ENCODE measurements at regions not wholly inside any gene's neighbourhood (a gene's known extent, or its start where the extent isn't known, plus 50 kb on each side); places are given as distances from the start of the nearest gene placed in this dataset.

DNA sequence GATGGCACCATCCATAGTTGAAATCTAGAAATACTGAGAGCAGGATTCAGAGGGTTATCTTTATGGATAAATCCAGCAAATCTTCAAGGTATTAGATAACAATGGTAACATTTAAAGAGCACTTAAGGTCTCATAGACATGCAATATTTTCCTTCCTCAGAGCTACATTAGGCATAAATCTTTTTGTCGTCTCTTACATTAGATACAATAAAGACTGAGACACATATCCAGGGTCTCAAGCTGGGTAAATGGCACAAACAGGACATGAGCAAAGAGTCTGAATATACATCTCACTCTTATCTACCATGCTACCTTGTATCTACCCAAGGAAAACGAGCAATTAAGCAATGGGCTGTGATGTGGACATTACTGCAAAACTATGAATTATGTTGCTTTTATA, 927.3 kb upstream of the EPHA6 start:
- H3K27me3 ChIP-seq (ENCODE audit: insufficient read depth), result no peaks in the 10 kb centered on the region
- H3K4me3 Mint-ChIP-seq, result no peak overlapping the region
- H3K36me3 ChIP-seq (ENCODE audit: insufficient read depth), result no peaks in the 10 kb centered on the region
- H4K20me1 ChIP-seq (replicated peaks; ENCODE audit: insufficient read depth), result no peaks in the 10 kb centered on the region
- no peaks in the 10 kb centered on the region for H3K27me3 Mint-ChIP-seq (ENCODE audit: insufficient read depth, low read depth, poor library complexity)
- no peak overlapping the region for H2AFZ ChIP-seq
- no peak overlapping the region for H3K27ac ChIP-seq (ENCODE audit: low read depth)
- no peak overlapping the region for H3K27ac Mint-ChIP-seq
- H3F3A ChIP-seq (replicated peaks; ENCODE audit: low read depth), result no peaks in the 10 kb centered on the region
- no peak for TF ChIP-seq ZNF114 (CRISPR knock-in tag; IDR thresholded peaks at IDR 0.05)
- TF ChIP-seq, protein P1, sequence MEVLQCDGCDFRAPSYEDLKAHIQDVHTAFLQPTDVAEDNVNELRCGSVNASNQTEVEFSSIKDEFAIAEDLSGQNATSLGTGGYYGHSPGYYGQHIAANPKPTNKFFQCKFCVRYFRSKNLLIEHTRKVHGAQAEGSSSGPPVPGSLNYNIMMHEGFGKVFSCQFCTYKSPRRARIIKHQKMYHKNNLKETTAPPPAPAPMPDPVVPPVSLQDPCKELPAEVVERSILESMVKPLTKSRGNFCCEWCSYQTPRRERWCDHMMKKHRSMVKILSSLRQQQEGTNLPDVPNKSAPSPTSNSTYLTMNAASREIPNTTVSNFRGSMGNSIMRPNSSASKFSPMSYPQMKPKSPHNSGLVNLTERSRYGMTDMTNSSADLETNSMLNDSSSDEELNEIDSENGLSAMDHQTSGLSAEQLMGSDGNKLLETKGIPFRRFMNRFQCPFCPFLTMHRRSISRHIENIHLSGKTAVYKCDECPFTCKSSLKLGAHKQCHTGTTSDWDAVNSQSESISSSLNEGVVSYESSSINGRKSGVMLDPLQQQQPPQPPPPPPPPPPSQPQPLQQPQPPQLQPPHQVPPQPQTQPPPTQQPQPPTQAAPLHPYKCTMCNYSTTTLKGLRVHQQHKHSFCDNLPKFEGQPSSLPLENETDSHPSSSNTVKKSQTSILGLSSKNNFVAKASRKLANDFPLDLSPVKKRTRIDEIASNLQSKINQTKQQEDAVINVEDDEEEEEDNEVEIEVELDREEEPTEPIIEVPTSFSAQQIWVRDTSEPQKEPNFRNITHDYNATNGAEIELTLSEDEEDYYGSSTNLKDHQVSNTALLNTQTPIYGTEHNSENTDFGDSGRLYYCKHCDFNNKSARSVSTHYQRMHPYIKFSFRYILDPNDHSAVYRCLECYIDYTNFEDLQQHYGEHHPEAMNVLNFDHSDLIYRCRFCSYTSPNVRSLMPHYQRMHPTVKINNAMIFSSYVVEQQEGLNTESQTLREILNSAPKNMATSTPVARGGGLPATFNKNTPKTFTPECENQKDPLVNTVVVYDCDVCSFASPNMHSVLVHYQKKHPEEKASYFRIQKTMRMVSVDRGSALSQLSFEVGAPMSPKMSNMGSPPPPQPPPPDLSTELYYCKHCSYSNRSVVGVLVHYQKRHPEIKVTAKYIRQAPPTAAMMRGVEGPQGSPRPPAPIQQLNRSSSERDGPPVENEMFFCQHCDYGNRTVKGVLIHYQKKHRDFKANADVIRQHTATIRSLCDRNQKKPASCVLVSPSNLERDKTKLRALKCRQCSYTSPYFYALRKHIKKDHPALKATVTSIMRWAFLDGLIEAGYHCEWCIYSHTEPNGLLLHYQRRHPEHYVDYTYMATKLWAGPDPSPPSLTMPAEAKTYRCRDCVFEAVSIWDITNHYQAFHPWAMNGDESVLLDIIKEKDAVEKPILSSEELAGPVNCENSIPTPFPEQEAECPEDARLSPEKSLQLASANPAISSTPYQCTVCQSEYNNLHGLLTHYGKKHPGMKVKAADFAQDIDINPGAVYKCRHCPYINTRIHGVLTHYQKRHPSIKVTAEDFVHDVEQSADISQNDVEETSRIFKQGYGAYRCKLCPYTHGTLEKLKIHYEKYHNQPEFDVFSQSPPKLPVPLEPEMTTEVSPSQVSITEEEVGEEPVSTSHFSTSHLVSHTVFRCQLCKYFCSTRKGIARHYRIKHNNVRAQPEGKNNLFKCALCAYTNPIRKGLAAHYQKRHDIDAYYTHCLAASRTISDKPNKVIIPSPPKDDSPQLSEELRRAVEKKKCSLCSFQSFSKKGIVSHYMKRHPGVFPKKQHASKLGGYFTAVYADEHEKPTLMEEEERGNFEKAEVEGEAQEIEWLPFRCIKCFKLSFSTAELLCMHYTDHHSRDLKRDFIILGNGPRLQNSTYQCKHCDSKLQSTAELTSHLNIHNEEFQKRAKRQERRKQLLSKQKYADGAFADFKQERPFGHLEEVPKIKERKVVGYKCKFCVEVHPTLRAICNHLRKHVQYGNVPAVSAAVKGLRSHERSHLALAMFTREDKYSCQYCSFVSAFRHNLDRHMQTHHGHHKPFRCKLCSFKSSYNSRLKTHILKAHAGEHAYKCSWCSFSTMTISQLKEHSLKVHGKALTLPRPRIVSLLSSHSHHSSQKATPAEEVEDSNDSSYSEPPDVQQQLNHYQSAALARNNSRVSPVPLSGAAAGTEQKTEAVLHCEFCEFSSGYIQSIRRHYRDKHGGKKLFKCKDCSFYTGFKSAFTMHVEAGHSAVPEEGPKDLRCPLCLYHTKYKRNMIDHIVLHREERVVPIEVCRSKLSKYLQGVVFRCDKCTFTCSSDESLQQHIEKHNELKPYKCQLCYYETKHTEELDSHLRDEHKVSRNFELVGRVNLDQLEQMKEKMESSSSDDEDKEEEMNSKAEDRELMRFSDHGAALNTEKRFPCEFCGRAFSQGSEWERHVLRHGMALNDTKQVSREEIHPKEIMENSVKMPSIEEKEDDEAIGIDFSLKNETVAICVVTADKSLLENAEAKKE (CRISPR knock-in tag; IDR thresholded peaks at IDR 0.05), result no peak
- no peak for TF ChIP-seq STAT1 (IDR thresholded peaks at IDR 0.05; ENCODE audit: unreplicated experiment)
- no peak for TF ChIP-seq POLR2AphosphoS5 (IDR thresholded peaks at IDR 0.05; ENCODE audit: low read depth)
- TF ChIP-seq, protein P2, sequence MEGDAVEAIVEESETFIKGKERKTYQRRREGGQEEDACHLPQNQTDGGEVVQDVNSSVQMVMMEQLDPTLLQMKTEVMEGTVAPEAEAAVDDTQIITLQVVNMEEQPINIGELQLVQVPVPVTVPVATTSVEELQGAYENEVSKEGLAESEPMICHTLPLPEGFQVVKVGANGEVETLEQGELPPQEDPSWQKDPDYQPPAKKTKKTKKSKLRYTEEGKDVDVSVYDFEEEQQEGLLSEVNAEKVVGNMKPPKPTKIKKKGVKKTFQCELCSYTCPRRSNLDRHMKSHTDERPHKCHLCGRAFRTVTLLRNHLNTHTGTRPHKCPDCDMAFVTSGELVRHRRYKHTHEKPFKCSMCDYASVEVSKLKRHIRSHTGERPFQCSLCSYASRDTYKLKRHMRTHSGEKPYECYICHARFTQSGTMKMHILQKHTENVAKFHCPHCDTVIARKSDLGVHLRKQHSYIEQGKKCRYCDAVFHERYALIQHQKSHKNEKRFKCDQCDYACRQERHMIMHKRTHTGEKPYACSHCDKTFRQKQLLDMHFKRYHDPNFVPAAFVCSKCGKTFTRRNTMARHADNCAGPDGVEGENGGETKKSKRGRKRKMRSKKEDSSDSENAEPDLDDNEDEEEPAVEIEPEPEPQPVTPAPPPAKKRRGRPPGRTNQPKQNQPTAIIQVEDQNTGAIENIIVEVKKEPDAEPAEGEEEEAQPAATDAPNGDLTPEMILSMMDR (conservative IDR thresholded peaks at IDR 0.05; ENCODE audit: low read depth in 2 of 2), result no peak
- TF ChIP-seq, protein P3, sequence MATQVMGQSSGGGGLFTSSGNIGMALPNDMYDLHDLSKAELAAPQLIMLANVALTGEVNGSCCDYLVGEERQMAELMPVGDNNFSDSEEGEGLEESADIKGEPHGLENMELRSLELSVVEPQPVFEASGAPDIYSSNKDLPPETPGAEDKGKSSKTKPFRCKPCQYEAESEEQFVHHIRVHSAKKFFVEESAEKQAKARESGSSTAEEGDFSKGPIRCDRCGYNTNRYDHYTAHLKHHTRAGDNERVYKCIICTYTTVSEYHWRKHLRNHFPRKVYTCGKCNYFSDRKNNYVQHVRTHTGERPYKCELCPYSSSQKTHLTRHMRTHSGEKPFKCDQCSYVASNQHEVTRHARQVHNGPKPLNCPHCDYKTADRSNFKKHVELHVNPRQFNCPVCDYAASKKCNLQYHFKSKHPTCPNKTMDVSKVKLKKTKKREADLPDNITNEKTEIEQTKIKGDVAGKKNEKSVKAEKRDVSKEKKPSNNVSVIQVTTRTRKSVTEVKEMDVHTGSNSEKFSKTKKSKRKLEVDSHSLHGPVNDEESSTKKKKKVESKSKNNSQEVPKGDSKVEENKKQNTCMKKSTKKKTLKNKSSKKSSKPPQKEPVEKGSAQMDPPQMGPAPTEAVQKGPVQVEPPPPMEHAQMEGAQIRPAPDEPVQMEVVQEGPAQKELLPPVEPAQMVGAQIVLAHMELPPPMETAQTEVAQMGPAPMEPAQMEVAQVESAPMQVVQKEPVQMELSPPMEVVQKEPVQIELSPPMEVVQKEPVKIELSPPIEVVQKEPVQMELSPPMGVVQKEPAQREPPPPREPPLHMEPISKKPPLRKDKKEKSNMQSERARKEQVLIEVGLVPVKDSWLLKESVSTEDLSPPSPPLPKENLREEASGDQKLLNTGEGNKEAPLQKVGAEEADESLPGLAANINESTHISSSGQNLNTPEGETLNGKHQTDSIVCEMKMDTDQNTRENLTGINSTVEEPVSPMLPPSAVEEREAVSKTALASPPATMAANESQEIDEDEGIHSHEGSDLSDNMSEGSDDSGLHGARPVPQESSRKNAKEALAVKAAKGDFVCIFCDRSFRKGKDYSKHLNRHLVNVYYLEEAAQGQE (IDR thresholded peaks at IDR 0.05; ENCODE audit: unreplicated experiment), result no peak
- TF ChIP-seq JUNB (IDR thresholded peaks at IDR 0.05; ENCODE audit: unreplicated experiment), result no peak
- no peak for TF ChIP-seq EZH2phosphoT487 (IDR thresholded peaks at IDR 0.05; ENCODE audit: unreplicated experiment)
- TF ChIP-seq, protein P4, sequence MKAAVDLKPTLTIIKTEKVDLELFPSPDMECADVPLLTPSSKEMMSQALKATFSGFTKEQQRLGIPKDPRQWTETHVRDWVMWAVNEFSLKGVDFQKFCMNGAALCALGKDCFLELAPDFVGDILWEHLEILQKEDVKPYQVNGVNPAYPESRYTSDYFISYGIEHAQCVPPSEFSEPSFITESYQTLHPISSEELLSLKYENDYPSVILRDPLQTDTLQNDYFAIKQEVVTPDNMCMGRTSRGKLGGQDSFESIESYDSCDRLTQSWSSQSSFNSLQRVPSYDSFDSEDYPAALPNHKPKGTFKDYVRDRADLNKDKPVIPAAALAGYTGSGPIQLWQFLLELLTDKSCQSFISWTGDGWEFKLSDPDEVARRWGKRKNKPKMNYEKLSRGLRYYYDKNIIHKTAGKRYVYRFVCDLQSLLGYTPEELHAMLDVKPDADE (IDR thresholded peaks at IDR 0.05), result no peak
- no peak for TF ChIP-seq CREB1 (CRISPR knock-in tag; IDR thresholded peaks at IDR 0.05; ENCODE audit: low read depth)
- TF ChIP-seq NANOG (IDR thresholded peaks at IDR 0.05; ENCODE audit: borderline replicate concordance), result no peak
- no peak for TF ChIP-seq ZNF331 (CRISPR knock-in tag; IDR thresholded peaks at IDR 0.05; ENCODE audit: low read depth)
- no peak for TF ChIP-seq EZH2 (IDR thresholded peaks at IDR 0.05; ENCODE audit: low read depth, unreplicated experiment)
- peaks cover 12% of the 10 kb centered on the region; the same call in 2 of the 3 replicates for H3K4me1 Mint-ChIP-seq
- ATAC-seq, result no peak
- H3K4me1 ChIP-seq (ENCODE audit: insufficient read depth), result peaks cover 5% of the 10 kb centered on the region; the same call in 1 of the 2 replicates
- no peaks in the 10 kb centered on the region for H3K79me2 ChIP-seq (replicated peaks; ENCODE audit: insufficient read depth)
- no peaks in the 10 kb centered on the region for H3K9me3 Mint-ChIP-seq
- no peaks in the 10 kb centered on the region for H3K36me3 Mint-ChIP-seq (ENCODE audit: low read depth)
- H3K4me3 ChIP-seq, result no peak overlapping the region
- no peaks in the 10 kb centered on the region for H3K9me2 ChIP-seq (ENCODE audit: insufficient read depth)
- no peak overlapping the region for H3K4me2 ChIP-seq
- DNase-seq (ENCODE audit: low spot score), result no peak

Data from GM23338 (cell line).